ENCODE measurements at regions not wholly inside any gene's neighbourhood (a gene's known extent, or its start where the extent isn't known, plus 50 kb on each side); places are given as distances from the start of the nearest gene placed in this dataset.

DNA sequence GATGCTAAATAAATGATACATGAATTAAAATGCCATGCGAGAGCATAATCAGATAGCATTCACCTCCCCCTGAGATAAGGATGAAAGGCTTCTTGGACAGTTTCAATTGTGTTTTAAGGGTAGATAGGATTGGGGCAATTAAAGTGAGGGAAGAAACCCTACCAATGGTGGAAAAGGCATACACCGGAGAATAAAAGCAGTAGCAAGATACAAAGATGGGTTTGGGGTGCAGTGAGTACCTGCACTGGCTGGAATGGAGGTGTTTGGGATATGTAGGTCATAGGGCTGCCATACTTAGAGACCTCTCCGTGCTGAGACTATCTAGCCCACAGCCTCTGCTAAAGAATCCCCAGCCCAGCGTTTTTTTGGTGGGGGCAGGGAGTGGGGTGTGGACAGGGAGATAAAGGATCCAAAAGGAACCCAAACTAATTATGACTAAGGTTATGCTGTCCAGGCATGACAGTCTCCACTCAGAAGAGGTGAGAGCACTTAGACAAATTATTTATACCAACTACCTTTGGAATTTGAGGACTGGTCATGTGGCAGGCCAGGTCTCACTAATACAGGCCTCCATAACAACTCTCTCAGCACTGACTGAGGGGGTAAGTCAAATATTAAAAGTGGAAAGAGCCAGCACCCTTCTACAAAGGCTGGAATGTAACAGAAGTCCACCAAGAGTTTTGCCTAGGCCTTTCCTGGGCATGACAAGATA, 280.8 kb downstream of the ADGB start:
- CTCF ChIA-PET, result no interaction called here
- no peak for TF ChIP-seq CTCF (IDR thresholded peaks at IDR 0.05; ENCODE audit: insufficient read depth, low read length, missing control alignments)

GRCh38 chr6:146881228-146882181, 282.7 kb downstream of the ADGB start:
- DNase-seq (ENCODE audit: low read depth, low spot score), result no peak
- TF ChIP-seq CTCF (IDR thresholded peaks at IDR 0.05; ENCODE audit: insufficient read depth, low read length, missing control alignments), result no peak
- CTCF ChIA-PET, result interaction anchor here (1.4 kb wide), 1 partner anchor 24 kb away, joined by 4 read pairs; no protein-coding TSS in a partner anchor
- no peak overlapping the region for H3K4me3 ChIP-seq (ENCODE audit: low read depth, low read length)
- POLR2A ChIA-PET, result no interaction called here

More for the DNA sequence above, 280.8 kb downstream of the ADGB start:
- no peak for DNase-seq (ENCODE audit: low read depth, low spot score)
- H3K4me3 ChIP-seq (ENCODE audit: low read depth, low read length), result no peak overlapping the region
- POLR2A ChIA-PET, result no interaction called here

GRCh38 chr6:146883640-146884531, 285.1 kb downstream of the ADGB start:
- no peak for DNase-seq (ENCODE audit: low read depth, low spot score)
- CTCF ChIA-PET, result interaction anchor here (1.5 kb wide), 1 partner anchor 23 kb away, joined by 3 read pairs; no protein-coding TSS in a partner anchor
- POLR2A ChIA-PET, result no interaction called here
- TF ChIP-seq CTCF (IDR thresholded peaks at IDR 0.05; ENCODE audit: insufficient read depth, low read length, missing control alignments), result no peak
- no peak overlapping the region for H3K4me3 ChIP-seq (ENCODE audit: low read depth, low read length)

GRCh38 chr6:146884728-146885127, 286.0 kb downstream of the ADGB start:
- CTCF ChIA-PET, result interaction anchor here (1.5 kb wide), 1 partner anchor 24 kb away, joined by 3 read pairs; no protein-coding TSS in a partner anchor
- no peak for DNase-seq (ENCODE audit: low read depth, low spot score)
- H3K4me3 ChIP-seq (ENCODE audit: low read depth, low read length), result no peak overlapping the region
- POLR2A ChIA-PET, result no interaction called here
- TF ChIP-seq CTCF (IDR thresholded peaks at IDR 0.05; ENCODE audit: insufficient read depth, low read length, missing control alignments), result no peak

DNA sequence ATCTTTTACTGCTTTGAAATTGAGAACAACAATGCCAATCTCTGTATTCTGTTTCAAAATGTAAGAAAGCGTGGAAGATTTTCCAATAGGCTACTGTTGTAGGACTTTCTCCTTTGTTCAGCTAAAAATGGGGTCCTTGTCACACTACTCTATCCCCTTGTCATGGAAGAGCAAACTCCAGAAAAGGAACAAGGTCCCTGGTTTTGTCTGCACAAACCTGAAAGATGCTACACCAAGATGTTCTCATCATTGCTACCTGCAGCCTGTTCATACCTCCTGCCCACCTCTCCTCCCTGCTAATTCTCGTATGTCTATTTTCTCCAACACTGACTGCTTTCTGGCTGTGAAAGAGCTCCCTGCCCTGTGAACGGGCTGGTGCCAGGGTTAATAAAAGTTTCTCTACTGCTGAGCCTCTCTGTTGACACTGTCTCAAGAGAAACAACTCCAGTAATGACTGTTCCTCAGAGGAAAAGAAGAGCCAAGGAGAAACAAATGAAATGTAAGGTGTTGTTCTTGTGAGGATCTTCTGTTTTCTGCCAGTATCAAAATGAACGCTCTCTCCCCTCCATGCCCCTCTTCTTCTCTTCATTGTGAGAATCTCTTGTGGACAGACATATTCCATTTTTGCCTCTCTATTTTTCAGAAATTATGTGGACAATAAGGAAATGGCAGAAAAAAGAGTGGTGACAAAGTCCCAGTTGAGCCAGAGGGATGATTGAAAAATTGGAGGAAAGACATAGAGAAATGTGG, 287.1 kb downstream of the ADGB start:
- CTCF ChIA-PET, result interaction anchor here (1.0 to 1.3 kb wide), 2 partner anchors 25 to 399 kb away, joined by 3 read pairs; no protein-coding TSS in a partner anchor
- POLR2A ChIA-PET, result no interaction called here
- no peak for DNase-seq (ENCODE audit: low read depth, low spot score)
- H3K4me3 ChIP-seq (ENCODE audit: low read depth, low read length), result no peak overlapping the region
- TF ChIP-seq CTCF (IDR thresholded peaks at IDR 0.05; ENCODE audit: insufficient read depth, low read length, missing control alignments), result no peak

Data from AG04449 (cell line).